Astrocyte of the hippocampus (primary cell): ENCODE measurements at regions not wholly inside any gene's neighbourhood (a gene's known extent, or its start where the extent isn't known, plus 50 kb on each side); places are given as distances from the start of the nearest gene placed in this dataset.
"Not testable (repeated sequence)": the region's sequence is repeated elsewhere in the genome, so short reads cannot be mapped to it uniquely, and the experiment has no call there.

Experiments
- DNase-seq: peaks from one replicate; pipeline ENCODE4 v3.0.0; 2011; ENCODE audit warnings: low read depth, low spot score

DNA sequence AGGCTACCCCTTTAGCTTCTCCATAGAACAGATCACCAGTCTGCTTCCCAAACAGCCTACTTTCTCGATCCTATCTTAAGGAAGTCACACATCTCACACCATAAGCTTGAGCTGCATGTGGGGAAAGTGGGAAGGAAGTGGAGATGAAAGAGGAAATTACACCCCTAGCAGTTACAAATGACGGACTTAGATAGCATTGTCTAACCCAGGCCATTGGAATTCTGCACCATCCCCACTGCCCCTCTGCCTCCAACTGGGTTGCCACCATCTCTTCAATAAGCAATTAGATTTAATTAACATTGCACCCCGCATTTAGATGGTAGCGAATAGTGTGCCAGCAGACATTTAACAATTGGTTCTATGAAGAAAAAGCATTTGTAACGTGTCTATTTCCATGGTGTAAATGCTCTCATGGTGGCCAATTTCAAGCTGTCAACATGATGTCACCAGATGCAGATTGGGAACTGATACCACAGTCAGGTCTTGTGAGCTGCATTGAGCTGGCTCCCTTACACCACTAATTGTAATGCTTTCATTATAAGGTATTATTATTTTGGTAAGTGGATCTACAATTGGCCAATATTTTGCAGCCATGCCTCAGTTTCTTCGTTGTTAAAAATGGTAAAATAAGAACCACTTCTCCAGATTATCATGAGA is 124.7 kb downstream of the CD24 start:
- no peak for DNase-seq

DNA sequence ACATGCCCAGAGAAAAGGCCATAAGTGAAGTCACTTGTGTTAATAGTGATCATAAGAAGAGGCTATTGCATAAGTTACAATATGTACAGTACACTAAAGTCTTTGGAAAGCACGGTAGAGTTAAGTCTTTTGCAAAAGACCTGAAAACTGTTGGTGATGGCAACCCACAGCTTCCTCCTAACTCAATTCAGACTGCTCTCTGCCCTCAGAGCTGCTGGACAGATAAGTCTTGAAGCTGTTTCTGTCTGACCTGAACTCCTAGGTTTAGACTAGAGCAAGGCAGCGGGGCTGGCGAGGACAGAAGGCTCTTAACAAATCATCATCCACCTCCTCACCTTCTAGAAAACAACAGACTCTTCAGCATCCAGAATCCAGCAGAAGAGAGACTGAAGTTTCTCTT is 125.4 kb downstream of the CD24 start:
- no peak for DNase-seq

DNA sequence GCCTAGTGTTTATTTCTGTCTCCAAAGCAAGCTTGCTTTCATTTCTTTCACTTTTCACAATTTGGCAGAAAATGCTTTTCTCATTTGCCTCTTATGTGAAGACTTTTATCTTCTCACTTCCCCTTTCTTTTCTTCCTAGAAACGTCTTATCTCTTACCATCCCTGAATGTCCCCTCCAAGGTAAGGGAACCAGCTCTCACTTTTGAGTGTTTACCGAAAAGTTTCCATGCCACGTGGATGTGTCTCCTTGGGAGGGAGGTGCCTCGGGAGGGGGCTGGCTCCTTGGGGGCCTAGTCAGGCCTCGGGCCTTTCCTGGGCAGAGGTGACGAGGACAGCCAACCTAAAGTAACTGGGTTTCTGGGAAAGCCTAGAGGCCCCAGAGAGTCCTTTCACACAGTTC is 127.4 kb downstream of the CD24 start:
- DNase-seq, result no peak

DNA sequence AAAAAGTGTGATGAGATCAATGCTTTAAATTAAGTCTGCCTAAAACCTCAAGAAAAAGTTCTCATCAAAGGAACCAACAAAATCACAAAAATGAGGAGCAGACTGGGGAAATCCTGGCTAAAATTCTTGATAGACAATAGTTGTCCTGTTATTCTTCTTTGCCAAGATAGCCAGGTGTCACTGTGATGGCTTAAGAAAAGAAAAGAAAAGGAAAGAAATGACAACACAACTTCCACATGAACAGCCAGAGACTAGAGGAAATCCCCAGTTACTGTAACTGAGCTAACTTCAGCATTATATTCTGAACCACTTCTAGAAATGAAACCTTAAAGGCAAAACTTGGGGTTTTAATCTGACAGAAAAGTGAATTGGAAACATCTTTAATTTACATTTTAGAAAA is 129.6 kb downstream of the CD24 start:
- DNase-seq, result no peak

DNA sequence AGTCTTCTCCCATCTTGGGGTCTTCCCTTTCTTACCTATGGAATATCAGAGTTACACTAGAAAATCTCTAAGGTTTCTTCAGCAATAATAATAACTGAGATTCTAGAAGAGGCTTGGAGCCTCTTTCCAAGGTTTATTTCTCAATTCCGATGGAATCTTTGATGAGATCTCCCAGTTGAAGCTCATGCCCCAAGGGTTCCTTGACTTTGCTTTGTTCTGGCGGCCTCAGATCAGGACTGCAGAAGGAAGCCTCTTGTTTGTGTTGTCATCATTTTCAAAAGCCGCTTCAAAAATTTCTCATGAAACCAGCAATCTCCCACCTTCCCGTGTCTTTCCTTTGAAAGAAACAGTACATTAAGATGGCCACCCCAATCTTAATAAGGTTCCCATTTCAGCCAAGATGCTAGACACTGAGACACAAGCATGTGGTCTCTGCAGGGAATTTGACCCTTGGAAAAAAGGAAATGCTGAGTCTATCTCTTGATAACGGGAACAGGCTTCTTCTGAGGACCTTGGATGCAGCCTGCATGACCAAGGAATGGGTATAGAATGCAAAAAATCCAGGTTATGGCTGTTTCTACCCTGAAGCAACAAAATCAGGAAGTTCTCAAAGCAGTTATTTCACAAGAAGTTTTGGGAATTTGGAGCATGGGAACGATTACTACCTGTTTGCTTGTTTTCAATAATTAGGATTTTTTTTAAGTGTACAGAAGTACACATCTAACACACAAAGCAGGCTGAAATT is 141.6 kb downstream of the CD24 start:
- no peak for DNase-seq

DNA sequence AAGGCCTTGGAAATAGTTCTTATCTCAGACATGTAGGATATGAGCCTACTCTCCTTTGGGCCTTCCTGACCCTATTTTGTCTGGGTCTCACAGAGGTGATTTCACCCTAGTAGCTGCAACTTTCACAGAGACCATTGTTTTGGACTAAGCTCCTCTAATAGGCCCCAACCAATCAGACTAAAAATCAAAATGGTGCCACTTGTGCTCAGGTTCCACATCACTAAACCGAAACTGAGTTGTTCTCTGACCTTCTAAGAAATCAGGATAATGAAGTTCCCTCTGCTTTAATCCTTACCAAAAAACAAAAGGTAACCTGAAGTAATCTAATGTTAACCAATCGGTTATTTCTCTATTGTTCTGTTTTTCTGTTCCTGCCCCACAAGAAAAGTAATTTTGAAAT is 143.6 kb downstream of the CD24 start:
- no peak for DNase-seq

DNA sequence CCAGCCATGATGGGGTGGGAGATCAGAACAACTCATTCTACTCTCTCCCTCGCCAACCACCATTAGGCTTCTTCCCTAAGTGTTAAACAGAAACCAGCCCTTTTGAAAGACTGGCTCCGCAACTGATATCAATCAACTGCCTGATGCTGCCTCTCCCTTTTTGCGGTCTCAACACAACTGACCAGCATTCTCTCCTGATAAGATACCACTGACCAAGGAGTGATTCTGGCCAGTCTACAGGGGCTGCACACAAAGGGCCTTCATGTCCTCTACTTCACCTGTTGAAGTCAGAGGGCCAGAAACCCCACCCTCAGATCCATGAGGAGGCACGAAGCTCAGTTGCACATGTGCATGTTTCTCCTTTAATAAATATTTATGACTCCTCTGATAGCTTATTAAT is 145.1 kb downstream of the CD24 start:
- DNase-seq, result no peak

DNA sequence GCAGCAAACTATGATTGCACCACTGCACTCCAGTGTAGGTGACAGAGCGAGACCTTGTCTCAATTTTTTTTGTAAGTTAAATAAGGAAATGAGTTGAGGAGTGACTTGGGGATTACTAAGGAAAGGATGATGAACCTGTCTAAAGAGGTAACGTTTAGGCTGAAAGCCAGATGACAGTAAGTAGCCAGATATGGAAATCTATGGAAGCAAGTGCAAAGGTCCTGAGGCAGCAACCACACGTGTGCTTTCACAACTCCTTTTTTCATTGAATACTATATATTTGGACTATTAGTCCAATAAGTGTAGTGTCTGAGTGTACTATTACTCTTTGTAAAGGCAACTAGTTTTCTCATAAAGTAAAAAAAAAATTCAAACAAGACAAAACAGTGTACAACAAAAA is 147.4 kb downstream of the CD24 start:
- no peak for DNase-seq

DNA sequence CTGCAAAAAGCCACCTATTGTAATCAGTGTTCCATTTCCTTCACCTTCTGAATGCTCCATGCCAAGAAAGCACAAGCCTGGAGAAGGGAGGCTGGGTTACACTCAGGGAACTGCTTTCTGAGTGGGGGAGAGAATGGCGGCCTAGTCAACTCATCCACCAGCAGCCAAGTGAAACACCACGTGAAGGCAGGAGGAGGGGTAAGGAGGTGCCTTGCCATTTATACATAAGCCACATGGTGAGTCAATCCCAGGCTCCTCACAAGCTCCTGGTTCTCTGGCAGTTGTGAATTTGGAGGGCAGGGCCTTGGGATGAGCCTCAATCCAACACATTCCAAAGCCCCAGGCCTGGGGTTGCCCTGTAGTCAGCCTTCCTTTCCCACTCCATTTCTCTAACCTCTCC is 149.4 kb downstream of the CD24 start:
- peak; percentile 31 for DNase-seq

DNA sequence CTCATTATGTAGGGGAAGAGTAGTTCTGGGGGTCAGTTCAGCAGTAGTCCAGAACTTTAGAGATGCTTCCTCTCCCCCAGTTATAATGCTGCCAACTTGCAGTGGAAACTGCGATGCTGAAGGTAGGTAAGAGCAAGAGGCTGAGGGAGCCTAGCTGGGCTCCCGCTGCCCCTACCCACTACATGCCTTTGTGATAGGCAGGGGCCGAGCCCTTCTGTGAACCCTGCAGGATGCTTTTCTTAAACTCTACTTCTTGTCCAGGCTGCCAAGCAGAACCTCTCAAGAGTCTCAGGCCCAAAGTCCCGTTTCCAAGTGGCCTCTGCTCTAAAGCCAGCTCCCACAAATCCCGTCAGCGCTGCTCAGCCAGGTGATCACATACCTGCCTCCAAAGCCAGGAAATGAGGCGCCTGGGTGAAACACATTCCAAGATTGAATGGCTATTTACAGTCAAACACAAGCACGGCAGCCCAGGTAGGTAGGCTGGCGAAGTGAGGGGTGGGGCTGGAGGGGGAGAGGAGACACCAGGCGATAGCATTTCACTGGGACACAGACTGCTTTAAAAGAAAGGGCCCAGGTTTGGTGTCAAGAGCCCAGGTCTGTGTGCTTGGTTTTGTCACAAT is 150.7 kb downstream of the CD24 start:
- DNase-seq, result no peak

DNA sequence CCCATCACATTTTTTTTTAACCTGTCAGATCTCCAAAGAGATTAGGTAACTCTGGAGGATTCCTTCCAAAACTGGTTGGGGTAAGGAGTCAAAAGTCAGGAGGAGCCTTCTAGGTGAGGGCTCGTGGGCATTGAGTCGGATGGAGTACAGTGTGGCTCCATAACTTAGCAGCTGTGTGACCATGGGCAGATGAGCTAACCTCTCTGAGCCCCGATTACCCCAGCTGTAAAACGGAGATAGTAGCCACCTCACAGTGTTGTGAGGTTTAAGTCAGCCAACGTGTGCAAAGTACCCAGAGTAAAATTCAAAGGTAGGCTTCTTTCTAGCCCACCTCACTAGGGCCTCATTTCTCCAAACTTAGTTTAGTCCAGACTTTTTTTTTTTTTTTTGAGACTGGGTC is 151.5 kb downstream of the CD24 start:
- DNase-seq, result no peak

DNA sequence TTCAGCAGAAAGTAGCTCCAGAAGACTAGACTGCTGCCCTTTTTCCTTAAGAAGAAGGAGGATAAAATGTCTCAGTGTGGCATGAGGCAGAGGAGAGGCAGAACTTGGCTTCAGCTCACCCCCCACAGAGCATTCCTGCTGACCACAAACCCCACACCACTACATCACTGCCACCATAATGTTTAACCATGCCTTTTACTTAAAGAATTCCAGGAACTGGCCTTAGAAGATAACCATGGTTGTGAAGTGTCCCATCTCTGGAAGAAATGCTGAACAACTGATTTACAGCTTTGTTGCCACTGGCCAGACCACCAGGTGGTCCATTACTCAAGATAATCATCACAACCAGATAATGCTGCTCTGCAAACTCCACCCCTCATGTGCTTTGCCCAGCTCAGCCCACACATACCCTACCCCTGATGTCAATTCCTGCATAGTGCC is 154.1 kb downstream of the CD24 start:
- DNase-seq, result peak; percentile 89

DNA sequence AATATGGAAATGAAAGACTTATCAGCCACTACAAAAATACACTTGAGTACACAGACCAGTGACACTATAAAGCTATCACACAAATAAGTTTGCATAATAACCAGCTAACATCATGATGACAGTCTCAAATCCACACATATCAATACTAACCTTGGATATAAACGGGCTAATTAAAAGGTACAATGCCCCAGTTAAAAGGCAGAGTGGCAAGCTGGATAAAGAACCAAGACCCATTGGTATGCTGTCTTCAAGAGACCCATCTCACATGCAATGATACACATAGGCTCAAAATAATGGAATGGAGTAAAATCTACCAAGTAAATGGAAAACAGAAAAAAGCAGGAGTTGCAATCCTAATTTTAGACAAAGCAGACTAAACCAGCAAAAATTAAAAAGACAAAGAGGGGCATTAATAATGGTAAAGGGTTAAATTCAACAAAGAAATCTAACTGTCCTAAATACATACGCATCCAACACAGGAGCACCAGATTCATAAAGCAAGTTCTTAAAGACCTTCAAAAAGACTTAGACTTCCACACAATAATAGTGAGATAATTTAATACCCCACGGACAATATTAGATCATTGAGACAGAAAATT is 163.3 kb downstream of the CD24 start:
- no peak for DNase-seq

DNA sequence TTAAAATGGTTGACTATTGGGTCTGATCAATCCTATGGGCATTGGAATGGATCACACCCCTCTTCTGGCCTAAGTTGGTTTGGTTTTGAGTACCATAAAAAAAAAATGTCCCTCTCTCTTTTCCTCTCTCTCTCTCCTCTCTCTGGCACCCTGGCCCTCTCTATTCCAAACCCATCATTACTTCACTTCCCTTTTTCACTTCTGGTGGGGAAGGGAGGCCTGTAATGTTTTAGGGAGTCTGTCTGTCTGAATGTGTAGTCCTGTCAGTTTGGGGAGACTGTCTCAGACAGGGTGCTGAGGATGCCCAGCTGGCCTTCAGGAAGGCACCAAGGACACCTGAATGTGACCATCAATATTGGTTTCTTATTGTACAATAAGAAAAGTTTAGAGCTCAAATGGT is 165.8 kb downstream of the CD24 start:
- DNase-seq, result no peak

DNA sequence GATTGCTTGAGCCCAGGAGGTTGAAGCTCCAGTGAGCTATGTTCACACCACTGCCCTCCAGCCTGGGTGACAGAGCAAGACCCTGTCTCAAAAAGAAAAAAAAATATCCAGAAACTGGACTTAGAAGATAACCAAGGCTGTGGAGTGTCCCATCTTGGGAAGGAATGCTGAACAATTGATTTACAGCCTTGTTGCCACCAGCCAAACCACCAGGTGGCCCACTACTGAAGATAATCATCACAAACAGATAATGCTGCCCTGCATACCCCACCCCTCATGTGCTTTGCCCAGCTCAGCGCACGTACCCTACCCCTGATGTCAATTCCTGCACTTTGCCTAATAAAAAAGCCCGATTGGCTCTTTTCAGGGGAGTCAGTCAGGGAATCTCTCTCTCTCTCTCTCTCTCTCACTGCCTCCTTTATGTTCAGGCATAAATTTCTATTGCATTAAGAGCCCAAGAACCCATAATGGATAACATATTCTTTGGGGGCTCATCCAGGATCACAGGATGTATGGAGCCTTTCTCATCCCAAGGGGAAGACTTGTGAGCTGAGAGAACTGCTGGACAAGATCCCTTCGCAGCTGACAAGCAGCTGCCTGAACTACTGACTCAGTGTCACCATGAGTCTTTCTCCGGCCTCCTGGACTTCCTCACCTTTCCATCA is 166.4 kb downstream of the CD24 start:
- no peak for DNase-seq

DNA sequence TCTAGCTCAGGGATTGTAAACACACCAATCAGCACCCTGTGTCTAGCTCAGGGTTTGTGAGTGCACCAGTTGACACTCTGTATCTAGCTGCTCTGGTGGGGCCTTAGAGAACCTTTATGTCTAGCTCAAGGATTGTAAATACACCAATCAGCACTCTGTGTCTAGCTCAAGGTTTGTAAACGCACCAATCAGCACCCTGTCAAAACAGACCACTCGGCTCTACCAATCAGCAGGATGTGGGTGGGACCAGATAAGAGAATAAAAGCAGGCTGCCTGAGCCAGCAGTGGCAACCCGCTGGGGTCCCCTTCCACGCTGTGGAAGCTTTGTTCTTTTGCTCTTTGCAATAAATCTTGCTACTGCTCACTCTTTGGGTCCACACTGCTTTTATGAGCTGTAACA is 168.3 kb downstream of the CD24 start:
- DNase-seq, result not testable (repeated sequence)

DNA sequence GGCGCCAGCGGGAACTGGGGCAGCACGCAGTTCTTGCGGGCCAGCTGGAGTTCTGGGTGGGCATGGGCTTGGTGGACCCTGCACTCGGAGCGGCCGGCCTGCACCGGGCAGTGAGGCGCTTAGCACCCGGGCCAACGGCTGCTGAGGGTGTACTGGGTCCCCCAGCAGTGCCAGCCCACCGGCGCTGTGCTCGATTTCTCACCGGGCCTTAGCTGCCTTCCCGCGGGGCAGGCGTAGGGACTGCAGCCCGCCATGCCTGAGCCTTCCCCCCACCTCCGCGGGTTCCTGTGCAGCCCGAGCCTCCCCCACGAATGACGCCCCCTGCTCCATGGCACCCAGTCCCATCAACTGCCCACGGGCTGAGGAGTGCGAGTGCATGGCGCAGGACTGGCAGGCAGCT is 168.8 kb downstream of the CD24 start:
- DNase-seq, result no peak

DNA sequence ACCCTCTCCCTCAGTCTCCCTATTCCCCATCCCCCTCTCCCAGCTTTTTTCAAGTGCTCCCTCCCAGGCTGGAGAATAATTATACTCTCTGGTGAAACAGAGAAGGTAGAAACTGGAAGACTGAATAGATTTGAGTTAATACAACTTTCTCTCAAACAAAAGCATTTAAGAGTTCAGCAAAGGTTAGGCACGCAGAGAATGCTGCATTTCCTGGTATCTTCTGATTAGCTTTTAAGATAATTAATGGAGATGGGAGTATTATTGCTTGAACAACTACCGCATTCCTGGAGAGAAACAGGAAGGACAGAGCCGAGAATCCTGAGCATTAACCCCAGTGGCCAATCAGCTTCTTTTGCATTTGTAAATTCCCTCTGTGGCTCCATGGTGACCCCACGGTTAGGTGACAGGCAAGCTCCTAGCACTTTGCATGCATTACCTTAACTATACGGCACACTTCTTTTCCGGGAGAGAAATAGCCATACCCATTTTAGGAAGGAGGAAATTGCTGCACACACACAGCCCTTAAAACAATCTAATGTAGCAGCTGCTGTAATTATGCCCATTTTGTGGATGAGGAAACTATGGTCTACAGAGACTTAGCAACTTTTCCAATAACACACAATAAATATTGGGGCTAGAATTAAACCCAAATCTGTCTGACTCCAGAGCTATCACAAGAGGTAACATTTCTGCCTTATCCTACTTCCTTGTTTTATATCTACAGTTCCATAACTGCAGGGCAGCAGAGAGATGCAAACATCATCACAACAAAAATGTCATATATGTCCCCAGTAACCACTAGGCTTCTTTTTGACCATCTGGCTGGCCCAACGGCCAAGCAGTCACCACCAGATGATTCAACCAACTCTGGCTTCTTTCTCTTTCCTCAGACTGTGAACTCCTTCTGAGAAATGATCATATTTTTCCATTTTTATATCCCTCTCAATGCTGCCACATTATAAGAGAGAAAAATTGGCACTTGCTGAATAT is 169.9 kb downstream of the CD24 start:
- no peak for DNase-seq

DNA sequence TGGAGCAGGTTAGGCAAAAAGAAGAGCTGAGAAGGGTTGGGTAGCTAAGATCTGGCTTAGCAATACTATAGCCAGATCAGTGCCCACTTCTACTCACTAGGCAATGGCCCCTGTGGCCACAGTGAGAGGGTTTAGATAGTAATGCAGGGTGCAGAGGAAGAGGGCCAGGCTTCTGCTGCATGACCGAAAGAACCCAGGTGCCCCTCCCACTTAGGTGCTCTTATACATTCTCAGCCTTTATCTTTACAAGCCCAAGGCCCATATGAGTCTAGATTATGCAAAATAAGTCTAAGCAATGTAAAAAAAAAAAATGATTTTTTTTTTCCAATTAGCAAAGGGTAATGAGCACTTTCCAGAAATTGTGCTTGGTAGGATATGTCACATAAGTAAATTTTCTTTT is 171.3 kb downstream of the CD24 start:
- DNase-seq, result no peak

DNA sequence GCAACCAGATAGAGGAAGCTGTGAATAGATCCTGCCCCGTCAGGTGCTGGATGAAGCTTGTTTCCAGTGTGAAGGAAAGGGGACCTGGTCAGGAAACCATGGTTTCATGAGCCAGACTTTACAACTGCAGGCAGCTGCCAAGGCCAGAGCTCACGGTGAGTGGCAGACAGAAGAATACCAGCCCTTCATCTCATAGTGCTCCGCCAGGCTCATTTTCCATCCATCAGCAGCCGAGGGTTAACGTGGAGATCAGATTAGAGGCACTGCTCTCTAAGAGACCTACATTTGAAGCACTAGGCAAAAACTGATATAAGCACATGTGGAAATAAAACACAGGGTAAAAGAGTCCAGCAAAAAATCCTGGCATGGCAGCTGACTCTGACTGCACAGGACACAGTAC is 172.4 kb downstream of the CD24 start:
- DNase-seq, result no peak

DNA sequence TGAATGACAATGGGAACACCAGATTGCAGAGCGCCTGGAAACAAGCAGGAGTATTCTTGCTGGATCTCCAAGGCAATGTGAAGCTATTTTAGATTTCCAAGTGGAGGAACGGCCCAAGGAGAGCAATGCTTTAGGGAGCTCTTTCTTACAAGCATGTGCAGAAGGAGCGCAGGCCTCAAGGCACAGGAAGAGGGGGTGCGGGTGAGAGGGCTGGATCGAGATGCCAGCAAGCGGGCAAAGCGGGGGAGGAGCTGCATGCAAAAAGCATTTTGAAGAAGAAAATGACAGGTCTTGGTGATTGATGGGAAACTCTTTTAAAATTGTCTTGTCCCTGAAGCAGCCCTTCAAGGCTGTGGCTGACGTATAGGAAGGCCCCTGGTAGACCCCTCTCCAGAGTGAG is 171.9 kb downstream of the QRSL1 start:
- DNase-seq, result no peak
